OCI-LY1 (cell line): ENCODE measurements at regions not wholly inside any gene's neighbourhood (a gene's known extent, or its start where the extent isn't known, plus 50 kb on each side); places are given as distances from the start of the nearest gene placed in this dataset.

ENCODE experiments used
- EZH2 ChIP-seq: fragments of 200-600 bp; sonication (generic), shearing (Covaris generic); IDR thresholded peaks from 2 replicates; pipeline ENCODE4 v1.8.0; 2017; ENCODE audit warnings: borderline replicate concordance, mixed run types, mild to moderate bottlenecking, antibody characterized with exemption, low read length, moderate library complexity, mixed read lengths
- TF ChIP-seq, protein P1 (sequence below): fragments of 200-600 bp; sonication (generic), shearing (Covaris generic); IDR thresholded peaks from 2 replicates; pipeline ENCODE4 v1.5.1; 2017; ENCODE audit warnings: mild to moderate bottlenecking, antibody characterized with exemption, low read length, moderate library complexity, mixed read lengths

DNA sequence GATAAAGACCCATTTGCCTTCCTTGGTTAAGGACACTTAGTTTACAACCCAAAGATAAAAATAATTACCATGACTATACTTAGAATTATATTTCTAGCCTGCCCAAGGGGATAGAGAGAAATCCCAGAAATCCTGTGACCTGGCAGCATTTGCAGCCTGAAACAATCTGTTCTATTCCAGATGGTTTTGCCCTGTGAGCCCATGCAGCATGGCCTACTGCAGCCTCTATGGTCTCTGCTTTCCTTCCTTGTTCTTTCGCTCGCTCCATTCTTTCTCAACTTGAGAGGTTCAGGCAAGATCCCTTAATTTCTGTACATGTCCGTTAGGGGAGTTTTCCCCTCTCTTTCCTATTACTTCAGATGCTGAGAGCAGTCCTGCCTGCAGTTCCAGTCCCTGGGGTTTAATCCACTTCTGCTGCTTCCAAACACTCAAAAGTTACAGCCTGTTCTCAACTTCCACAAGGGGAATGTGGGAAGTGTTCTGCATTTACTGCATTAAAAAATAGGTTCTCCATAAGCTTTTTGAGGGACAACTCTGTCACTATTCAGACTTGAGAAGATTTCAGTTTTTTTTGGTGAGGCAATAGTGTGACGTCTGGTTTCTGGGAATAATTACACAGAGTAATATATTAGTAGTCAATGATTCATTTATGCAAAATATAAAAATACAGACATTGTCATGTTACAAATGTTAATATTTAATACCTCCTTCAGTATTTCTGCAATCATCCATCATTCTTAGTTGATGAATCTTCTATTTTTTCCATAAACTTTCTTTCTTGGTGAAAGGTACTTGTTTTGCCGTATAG, 80.3 kb downstream of the CDCA7 start:
- TF ChIP-seq, protein P1, sequence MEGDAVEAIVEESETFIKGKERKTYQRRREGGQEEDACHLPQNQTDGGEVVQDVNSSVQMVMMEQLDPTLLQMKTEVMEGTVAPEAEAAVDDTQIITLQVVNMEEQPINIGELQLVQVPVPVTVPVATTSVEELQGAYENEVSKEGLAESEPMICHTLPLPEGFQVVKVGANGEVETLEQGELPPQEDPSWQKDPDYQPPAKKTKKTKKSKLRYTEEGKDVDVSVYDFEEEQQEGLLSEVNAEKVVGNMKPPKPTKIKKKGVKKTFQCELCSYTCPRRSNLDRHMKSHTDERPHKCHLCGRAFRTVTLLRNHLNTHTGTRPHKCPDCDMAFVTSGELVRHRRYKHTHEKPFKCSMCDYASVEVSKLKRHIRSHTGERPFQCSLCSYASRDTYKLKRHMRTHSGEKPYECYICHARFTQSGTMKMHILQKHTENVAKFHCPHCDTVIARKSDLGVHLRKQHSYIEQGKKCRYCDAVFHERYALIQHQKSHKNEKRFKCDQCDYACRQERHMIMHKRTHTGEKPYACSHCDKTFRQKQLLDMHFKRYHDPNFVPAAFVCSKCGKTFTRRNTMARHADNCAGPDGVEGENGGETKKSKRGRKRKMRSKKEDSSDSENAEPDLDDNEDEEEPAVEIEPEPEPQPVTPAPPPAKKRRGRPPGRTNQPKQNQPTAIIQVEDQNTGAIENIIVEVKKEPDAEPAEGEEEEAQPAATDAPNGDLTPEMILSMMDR: no peak
- no peak for TF ChIP-seq EZH2
